ENCODE measurements at regions not wholly inside any gene's neighbourhood (a gene's known extent, or its start where the extent isn't known, plus 50 kb on each side); places are given as distances from the start of the nearest gene placed in this dataset.

DNA sequence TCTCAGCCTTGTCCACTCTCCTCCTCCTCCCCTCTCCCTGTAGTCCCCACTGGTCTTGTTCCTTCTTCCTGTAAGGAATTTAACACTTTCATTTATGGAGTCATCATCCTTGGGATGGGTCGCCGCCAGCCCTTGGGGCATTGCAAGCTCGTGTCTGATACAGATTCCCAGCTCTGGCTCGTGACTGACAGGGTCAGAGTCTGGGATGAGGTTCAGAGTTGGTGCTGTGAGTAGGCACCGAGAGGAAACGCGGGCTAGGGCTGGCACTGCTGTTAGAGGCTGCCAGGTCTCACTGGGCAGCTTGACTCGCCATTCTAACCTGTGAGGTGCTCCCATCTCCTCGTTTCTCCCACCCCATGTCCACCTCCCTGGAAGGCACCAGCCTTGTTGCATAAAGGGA is 407.0 kb downstream of the SOX9 start:
- TF ChIP-seq CTCF (IDR thresholded peaks at IDR 0.05; ENCODE audit: insufficient read depth, low read length, poor library complexity, severe bottlenecking) (no peak), EZH2phosphoT487 (conservative IDR thresholded peaks at IDR 0.05; ENCODE audit: low read length) (no peak)
